H1 (cell line): ENCODE measurements at regions not wholly inside any gene's neighbourhood (a gene's known extent, or its start where the extent isn't known, plus 50 kb on each side); places are given as distances from the start of the nearest gene placed in this dataset.

ENCODE experiments used
- CTCF ChIA-PET: fragments of 300-600 bp; sonication (Branson Sonifier 250); formaldehyde crosslinking; loops from one replicate; lab custom pipeline; 2021; ENCODE audit not compliant: partially characterized antibody; lab: Charles Lee
- POLR2A ChIA-PET: fragments of 300-600 bp; sonication (Branson Sonifier 250); formaldehyde crosslinking; loops from one replicate; lab custom pipeline; 2021; ENCODE audit warnings: inconsistent platforms; ENCODE audit not compliant: partially characterized antibody; lab: Charles Lee
- DNase-seq, 2 experiments: peaks; one replicate each; pipeline versions ENCODE4 v3.0.0 to v3.0.0-alpha.2; 2010 to 2022; ENCODE audit warnings: low spot score in 2 of 2, low read depth in 1 of 2, mixed read lengths in 1 of 2
- FAIRE-seq: peaks from 2 replicates; lab custom pipeline; 2011; peaks lifted over from hg19 to GRCh38; lab: Jason Lieb, UNC
- H2AFZ ChIP-seq: 2 replicates; pipeline ENCODE4 v1.8.1; 2012; ENCODE audit warnings: low read length, inconsistent platforms
- H2AK5ac ChIP-seq: 2 replicates; pipeline ENCODE4 v1.6.1; 2013; ENCODE audit warnings: low read depth, low read length
- H2BK120ac ChIP-seq: replicated peaks from 2 replicates; pipeline ENCODE3; 2013; ENCODE audit warnings: low read depth, low read length, inconsistent platforms
- H2BK12ac ChIP-seq: 2 replicates; pipeline ENCODE4 v1.6.1; 2013; ENCODE audit warnings: low read depth, low read length
- H2BK15ac ChIP-seq: 2 replicates; pipeline ENCODE4 v1.6.1; 2013; ENCODE audit warnings: low read length
- H2BK20ac ChIP-seq: 2 replicates; pipeline ENCODE4 v1.6.1; 2013; ENCODE audit warnings: low read length
- H2BK5ac ChIP-seq: 2 replicates; pipeline ENCODE4 v1.6.1; 2013; ENCODE audit warnings: low read depth, low read length
- H3K14ac ChIP-seq: 2 replicates; pipeline ENCODE4 v1.6.1; 2013; ENCODE audit warnings: inconsistent platforms; ENCODE audit not compliant: insufficient read length
- H3K18ac ChIP-seq: 2 replicates; pipeline ENCODE4 v1.6.1; 2013; ENCODE audit warnings: low read length; ENCODE audit errors: extremely low read depth
- H3K23ac ChIP-seq: 2 replicates; pipeline ENCODE4 v1.6.1; 2013; ENCODE audit warnings: inconsistent platforms; ENCODE audit not compliant: insufficient read length
- H3K23me2 ChIP-seq: 2 replicates; pipeline ENCODE4 v1.6.1; 2013; ENCODE audit warnings: low read depth, low read length
- H3K27ac ChIP-seq: 2 replicates; pipeline ENCODE4 v1.6.1; 2011; ENCODE audit warnings: low read depth, low read length, inconsistent platforms
- H3K27me3 ChIP-seq, 4 experiments: replicated peaks in 1 of 4; 1 replicate in 1 of 4; 2 replicates in 3 of 4; pipeline versions ENCODE4 v1.6.1 to v1.8.1; 2011 to 2013; ENCODE audit warnings: low read length in 3 of 4, mild to moderate bottlenecking in 3 of 4, inconsistent platforms in 2 of 4, mixed read lengths in 2 of 4, moderate library complexity in 1 of 4; ENCODE audit not compliant: control insufficient read depth in 3 of 4, insufficient read depth in 3 of 4; ENCODE audit errors: extremely low read depth in 1 of 4
- H3K36me3 ChIP-seq, 4 experiments: 2 replicates each; pipeline versions ENCODE4 v1.6.1 to v1.8.1; 2011 to 2013; ENCODE audit warnings: mild to moderate bottlenecking in 4 of 4, low read length in 3 of 4, moderate library complexity in 2 of 4, control low read depth in 1 of 4, inconsistent platforms in 1 of 4; ENCODE audit not compliant: insufficient read depth in 4 of 4, control insufficient read depth in 2 of 4
- H3K4ac ChIP-seq: replicated peaks from 2 replicates; pipeline ENCODE3; 2013; ENCODE audit warnings: low read length, low read depth, mixed read lengths, inconsistent platforms; ENCODE audit not compliant: insufficient read length
- H3K4me1 ChIP-seq, 4 experiments: replicated peaks in 1 of 4; 1 replicate in 1 of 4; 2 replicates in 3 of 4; pipeline versions ENCODE4 v1.6.1 to v1.8.1; 2011 to 2013; ENCODE audit warnings: low read length in 3 of 4, inconsistent platforms in 2 of 4, mixed read lengths in 1 of 4; ENCODE audit not compliant: insufficient read depth in 4 of 4, control insufficient read depth in 3 of 4
- H3K4me2 ChIP-seq, 2 experiments: 2 replicates each; pipeline versions ENCODE4 v1.6.1 to v1.8.1; 2011 to 2013; ENCODE audit warnings: low read depth in 2 of 2, low read length in 2 of 2, control low read depth in 1 of 2, inconsistent platforms in 1 of 2, mild to moderate bottlenecking in 1 of 2; ENCODE audit not compliant: insufficient read depth in 1 of 2
- H3K4me3 ChIP-seq, 4 experiments: fragments of 200-600, 300-600 bp in 1 of 4; sonication (generic), shearing (Covaris generic), sonication (Bioruptor Twin) in 1 of 4; 2 replicates each; pipeline versions ENCODE4 v1.5.1 to v1.8.1; 2011 to 2016; ENCODE audit warnings: low read length in 4 of 4, low read depth in 3 of 4, control low read depth in 2 of 4, inconsistent platforms in 2 of 4, mild to moderate bottlenecking in 2 of 4, mixed read lengths in 1 of 4, moderate library complexity in 1 of 4; ENCODE audit not compliant: insufficient read depth in 2 of 4; ENCODE audit errors: extremely low read depth in 1 of 4
- H3K56ac ChIP-seq: replicated peaks from 2 replicates; pipeline ENCODE3; 2013; ENCODE audit warnings: low read depth, mild to moderate bottlenecking, mixed read lengths, low read length, inconsistent platforms; ENCODE audit not compliant: insufficient read length
- H3K79me1 ChIP-seq: 2 replicates; pipeline ENCODE4 v1.6.1; 2013; ENCODE audit warnings: low read depth, low read length, control low read depth
- H3K79me2 ChIP-seq, 2 experiments: 2 replicates each; pipeline versions ENCODE4 v1.6.1 to v1.8.1; 2012 to 2013; ENCODE audit warnings: low read length in 2 of 2, mild to moderate bottlenecking in 2 of 2, inconsistent platforms in 1 of 2; ENCODE audit not compliant: insufficient read depth in 2 of 2, control insufficient read depth in 1 of 2
- H3K9ac ChIP-seq, 4 experiments: replicated peaks in 1 of 4; 1 replicate in 1 of 4; 2 replicates in 3 of 4; pipeline versions ENCODE4 v1.6.1 to v1.8.1; 2011 to 2013; ENCODE audit warnings: low read depth in 3 of 4, low read length in 3 of 4, control low read depth in 2 of 4, mild to moderate bottlenecking in 2 of 4, moderate library complexity in 2 of 4, inconsistent platforms in 1 of 4; ENCODE audit errors: extremely low read depth in 1 of 4
- H3K9me3 ChIP-seq, 2 experiments: 2 replicates each; pipeline versions ENCODE4 v1.6.1 to v1.8.1; 2012 to 2013; ENCODE audit warnings: mild to moderate bottlenecking in 2 of 2, moderate library complexity in 2 of 2, control low read depth in 1 of 2, inconsistent platforms in 1 of 2, low read depth in 1 of 2, low read length in 1 of 2, mixed read lengths in 1 of 2; ENCODE audit not compliant: insufficient read depth in 2 of 2
- H4K20me1 ChIP-seq, 2 experiments: replicated peaks in 1 of 2; 2 replicates each; pipeline versions ENCODE3 to v1.8.1; 2011 to 2013; ENCODE audit warnings: inconsistent platforms in 2 of 2, low read length in 2 of 2, mild to moderate bottlenecking in 1 of 2; ENCODE audit not compliant: insufficient read depth in 2 of 2, control insufficient read depth in 1 of 2
- H4K5ac ChIP-seq: 2 replicates; pipeline ENCODE4 v1.6.1; 2013; ENCODE audit warnings: low read length, low read depth, mixed read lengths, inconsistent platforms; ENCODE audit not compliant: insufficient read length
- H4K8ac ChIP-seq: 2 replicates; pipeline ENCODE4 v1.8.0; 2013; ENCODE audit warnings: mild to moderate bottlenecking, moderate library complexity, low read length, inconsistent platforms; ENCODE audit not compliant: insufficient read depth; ENCODE audit errors: extremely low read depth
- H4K91ac ChIP-seq: replicated peaks from 2 replicates; pipeline ENCODE3; 2013; ENCODE audit warnings: low read length, mixed read lengths, inconsistent platforms; ENCODE audit not compliant: insufficient read length
- CTCF ChIP-seq, 3 experiments: IDR thresholded peaks; 1 replicate in 2 of 3; 2 replicates in 1 of 3; pipeline versions ENCODE4 v1.5.1 to v1.6.1; 2011; ENCODE audit warnings: low read length in 3 of 3, mild to moderate bottlenecking in 3 of 3, inconsistent platforms in 2 of 3, low read depth in 1 of 3, moderate library complexity in 1 of 3; ENCODE audit not compliant: insufficient read depth in 1 of 3; ENCODE audit errors: control extremely low read depth in 1 of 3
- FOSL1 ChIP-seq: IDR thresholded peaks from 2 replicates; pipeline ENCODE4 v1.6.1; 2011; ENCODE audit warnings: mild to moderate bottlenecking, low read depth, low read length, moderate library complexity; ENCODE audit not compliant: insufficient read depth
- JUN ChIP-seq: IDR thresholded peaks from 2 replicates; pipeline ENCODE4 v1.6.1; 2011; ENCODE audit warnings: low read depth, mild to moderate bottlenecking, improper control_type of control experiment, low read length
- MAFK ChIP-seq: IDR thresholded peaks from 2 replicates; pipeline ENCODE4 v1.6.1; 2012; ENCODE audit warnings: low read depth, mild to moderate bottlenecking, improper control_type of control experiment, low read length
- PHF8 ChIP-seq: fragments of 200-600 bp; sonication (generic); conservative IDR thresholded peaks from 2 replicates; pipeline ENCODE4 v1.7.1; 2012; ENCODE audit warnings: low read depth, mild to moderate bottlenecking, inconsistent platforms, low read length, moderate library complexity
- SAP30 ChIP-seq: fragments of 300-600 bp; sonication (generic); IDR thresholded peaks from 2 replicates; pipeline ENCODE4 v1.7.1; 2012; ENCODE audit warnings: low read length, moderate library complexity, mild to moderate bottlenecking, inconsistent platforms; ENCODE audit not compliant: insufficient read depth, insufficient replicate concordance
- SIN3A ChIP-seq, 2 experiments: IDR thresholded peaks in 1 of 2; conservative IDR thresholded peaks in 1 of 2; 2 replicates each; pipeline ENCODE4 v1.6.1; 2011 to 2012; ENCODE audit warnings: low read length in 2 of 2, improper control_type of control experiment in 1 of 2, low read depth in 1 of 2, mild to moderate bottlenecking in 1 of 2
- SIX5 ChIP-seq: IDR thresholded peaks from 2 replicates; pipeline ENCODE4 v1.6.1; 2011; ENCODE audit warnings: mild to moderate bottlenecking, low read depth, low read length
- SP1 ChIP-seq: IDR thresholded peaks from 2 replicates; pipeline ENCODE4 v1.6.1; 2011; ENCODE audit warnings: low read depth, low read length
- WGBS, 2 experiments: shearing (Covaris generic) in 1 of 2; methylation state at CpG; one replicate each; pipeline versions ENCODE4 v1.1.6 to v1.1.7; 2013 to 2015; ENCODE audit warnings: low lambda C conversion rate in 2 of 2, mixed read lengths in 2 of 2, inconsistent platforms in 1 of 2, low coverage in 1 of 2, missing lambda C conversion rate in 1 of 2; ENCODE audit not compliant: insufficient replicate concordance in 2 of 2, insufficient coverage in 1 of 2, insufficient read length in 1 of 2; ENCODE audit errors: extremely low coverage in 1 of 2, missing lambda C conversion rate in 1 of 2; 5-methylcytosine and 5-hydroxymethylcytosine counted together
- TF ChIP-seq, protein P1 (sequence below): IDR thresholded peaks from 2 replicates; pipeline ENCODE4 v1.6.1; 2012; ENCODE audit warnings: inconsistent platforms

GRCh38 chr13:19329365-19329764 lies 147.7 kb upstream of the TUBA3C start:
- no peaks in the 10 kb centered on the region for H3K23me2 ChIP-seq
- FAIRE-seq = no peak
- no peak overlapping the region for H4K8ac ChIP-seq
- WGBS, 2 experiments = 54% methylated on average over 3 of the region's 3 CpGs; no CpG with 5 or more reads in 1 of the 2 experiments
- no peak overlapping the region for H3K27ac ChIP-seq
- no peak overlapping the region for H4K5ac ChIP-seq
- H4K20me1 ChIP-seq = no peaks in the 10 kb centered on the region
- H2BK5ac ChIP-seq = no peak overlapping the region
- ChIA-PET POLR2A (no interaction called here), CTCF (no interaction called here)
- H3K23ac ChIP-seq = no peak overlapping the region
- H3K9me3 ChIP-seq = peaks cover 36 to 48% of the 10 kb centered on the region in 2 experiments
- H2BK120ac ChIP-seq = no peak overlapping the region
- H2BK15ac ChIP-seq = no peak overlapping the region
- no peaks in the 10 kb centered on the region for H3K79me2 ChIP-seq
- H3K18ac ChIP-seq = no peak overlapping the region
- DNase-seq = no peak
- no peak overlapping the region for H2BK20ac ChIP-seq
- no peaks in the 10 kb centered on the region for H3K4me1 ChIP-seq
- no peak overlapping the region for H2AK5ac ChIP-seq
- no peaks in the 10 kb centered on the region for H3K36me3 ChIP-seq
- H2AFZ ChIP-seq = no peak overlapping the region
- H3K4me2 ChIP-seq = no peak overlapping the region
- H4K91ac ChIP-seq = no peak overlapping the region
- no peak overlapping the region for H3K14ac ChIP-seq
- H3K56ac ChIP-seq = no peak overlapping the region
- no peak overlapping the region for H3K4ac ChIP-seq
- H2BK12ac ChIP-seq = no peak overlapping the region
- no peaks in the 10 kb centered on the region for H3K27me3 ChIP-seq
- H3K9ac ChIP-seq = no peak overlapping the region
- no peak overlapping the region for H3K4me3 ChIP-seq
- H3K79me1 ChIP-seq = no peaks in the 10 kb centered on the region
- TF ChIP-seq CTCF (IDR thresholded peaks at IDR 0.05; ENCODE audit: control extremely low read depth in 1 of 3, insufficient read depth in 1 of 3, low read depth in 1 of 3, low read length in 3 of 3) (no peak), JUN (no peak), MAFK (no peak), SP1 (no peak), SAP30 (no peak), FOSL1 (no peak), SIN3A (conservative IDR thresholded peaks at IDR 0.05 in 1 of 2, IDR thresholded peaks at IDR 0.05 in 1 of 2; ENCODE audit: low read depth in 1 of 2, low read length in 2 of 2) (no peak), SIX5 (no peak), PHF8 (no peak)
- TF ChIP-seq, protein P1, sequence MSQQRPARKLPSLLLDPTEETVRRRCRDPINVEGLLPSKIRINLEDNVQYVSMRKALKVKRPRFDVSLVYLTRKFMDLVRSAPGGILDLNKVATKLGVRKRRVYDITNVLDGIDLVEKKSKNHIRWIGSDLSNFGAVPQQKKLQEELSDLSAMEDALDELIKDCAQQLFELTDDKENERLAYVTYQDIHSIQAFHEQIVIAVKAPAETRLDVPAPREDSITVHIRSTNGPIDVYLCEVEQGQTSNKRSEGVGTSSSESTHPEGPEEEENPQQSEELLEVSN = no peak
